HEK293 (cell line): ENCODE measurements at regions not wholly inside any gene's neighbourhood (a gene's known extent, or its start where the extent isn't known, plus 50 kb on each side); places are given as distances from the start of the nearest gene placed in this dataset.
"Not testable (repeated sequence)": the region's sequence is repeated elsewhere in the genome, so short reads cannot be mapped to it uniquely, and the experiment has no call there.

Experiments used
- CTCF ChIA-PET: fragments of 350-600 bp; formaldehyde crosslinking; extraction: SDS; loops from one replicate; lab custom pipeline; 2021; ENCODE audit warnings: antibody characterized with exemption; lab: Yijun Ruan, JAX
- POLR2A ChIA-PET: fragments of 300-600 bp; formaldehyde crosslinking; extraction: SDS; loops from one replicate; lab custom pipeline; 2020; ENCODE audit warnings: antibody characterized with exemption, inconsistent platforms; lab: Yijun Ruan, JAX
- H3K27ac ChIP-seq: fragments of 200-500 bp; sonication (Bioruptor generic); 2 replicates; pipeline ENCODE4 v1.5.1; 2014; ENCODE audit warnings: low read depth, low read length, control low read depth, inconsistent platforms; ENCODE audit errors: extremely low read depth
- H3K36me3 ChIP-seq, 2 experiments: fragments of 200-500 bp in 1 of 2; sonication (Bioruptor generic) in 1 of 2; 1 replicate in 1 of 2; 2 replicates in 1 of 2; pipeline ENCODE4 v1.5.1; 2014 to 2017; ENCODE audit warnings: inconsistent platforms in 2 of 2, low read length in 2 of 2; ENCODE audit not compliant: control insufficient read depth in 2 of 2, insufficient read depth in 1 of 2
- H3K4me1 ChIP-seq: fragments of 200-500 bp; sonication (Bioruptor generic); 2 replicates; pipeline ENCODE4 v1.5.1; 2014; ENCODE audit warnings: mild to moderate bottlenecking, low read length, inconsistent platforms; ENCODE audit not compliant: control insufficient read depth, insufficient read depth
- H3K4me3 ChIP-seq: 2 replicates; pipeline ENCODE4 v1.5.1; 2011; ENCODE audit warnings: low read depth, mild to moderate bottlenecking, control low read depth, low read length, moderate library complexity
- H3K9me3 ChIP-seq: fragments of 200-500 bp; sonication (Bioruptor generic); 2 replicates; pipeline ENCODE4 v1.5.1; 2014; ENCODE audit warnings: low read depth, low read length, inconsistent platforms; ENCODE audit not compliant: control insufficient read depth, insufficient read depth
- BCL11B ChIP-seq: fragments of 450-650 bp; formaldehyde crosslinking; IDR thresholded peaks from 2 replicates; pipeline ENCODE4 v1.5.1; 2016; ENCODE audit warnings: low read depth, missing biosample characterization, missing genetic modification characterization
- GLIS2 ChIP-seq: fragments of 450-650 bp; formaldehyde crosslinking; IDR thresholded peaks from 2 replicates; pipeline ENCODE4 v1.5.1; 2016; ENCODE audit warnings: missing biosample characterization, missing genetic modification characterization
- IKZF3 ChIP-seq: fragments of 450-650 bp; IDR thresholded peaks from 2 replicates; pipeline ENCODE4 v1.5.0; 2018; ENCODE audit warnings: missing biosample characterization, mild to moderate bottlenecking, missing genetic modification characterization, moderate library complexity
- KLF16 ChIP-seq: fragments of 450-650 bp; formaldehyde crosslinking; IDR thresholded peaks from 2 replicates; pipeline ENCODE4 v1.5.1; 2017; ENCODE audit warnings: missing biosample characterization, missing genetic modification characterization
- ZBTB1 ChIP-seq: fragments of 450-650 bp; formaldehyde crosslinking; IDR thresholded peaks from 2 replicates; pipeline ENCODE4 v1.5.1; 2016; ENCODE audit warnings: missing biosample characterization, missing genetic modification characterization
- ZFP3 ChIP-seq: fragments of 450-650 bp; formaldehyde crosslinking; IDR thresholded peaks from 2 replicates; pipeline ENCODE4 v1.5.1; 2016; ENCODE audit warnings: low read depth, missing biosample characterization, missing genetic modification characterization
- ZNF175 ChIP-seq: fragments of 450-650 bp; formaldehyde crosslinking; IDR thresholded peaks from 2 replicates; pipeline ENCODE4 v1.5.1; 2016; ENCODE audit warnings: missing biosample characterization, missing genetic modification characterization
- ZNF184 ChIP-seq: fragments of 450-650 bp; IDR thresholded peaks from 2 replicates; pipeline ENCODE4 v1.5.1; 2018; ENCODE audit warnings: missing biosample characterization, mild to moderate bottlenecking, missing genetic modification characterization
- ZNF292 ChIP-seq: fragments of 450-650 bp; formaldehyde crosslinking; IDR thresholded peaks from 2 replicates; pipeline ENCODE4 v1.5.1; 2016; ENCODE audit warnings: low read depth, missing biosample characterization, missing genetic modification characterization, borderline replicate concordance
- ZNF423 ChIP-seq: fragments of 450-650 bp; formaldehyde crosslinking; IDR thresholded peaks from 2 replicates; pipeline ENCODE4 v1.5.1; 2016; ENCODE audit warnings: missing biosample characterization, missing genetic modification characterization
- ZNF521 ChIP-seq: fragments of 450-650 bp; formaldehyde crosslinking; IDR thresholded peaks from 2 replicates; pipeline ENCODE4 v1.5.1; 2017; ENCODE audit warnings: missing biosample characterization, mild to moderate bottlenecking, missing genetic modification characterization
- ZNF555 ChIP-seq: fragments of 450-650 bp; formaldehyde crosslinking; conservative IDR thresholded peaks from 2 replicates; pipeline ENCODE4 v1.5.1; 2017; ENCODE audit warnings: missing biosample characterization, mild to moderate bottlenecking, missing genetic modification characterization, inconsistent platforms
- ZNF596 ChIP-seq: fragments of 450-650 bp; IDR thresholded peaks from 2 replicates; pipeline ENCODE4 v1.5.0; 2018; ENCODE audit warnings: missing biosample characterization, mild to moderate bottlenecking, missing genetic modification characterization, moderate library complexity
- ZNF654 ChIP-seq: fragments of 450-650 bp; formaldehyde crosslinking; IDR thresholded peaks from 2 replicates; pipeline ENCODE4 v1.5.1; 2016; ENCODE audit warnings: low read depth, missing biosample characterization, missing genetic modification characterization
- ZNF670 ChIP-seq: fragments of 450-650 bp; formaldehyde crosslinking; IDR thresholded peaks from 2 replicates; pipeline ENCODE4 v1.5.1; 2016; ENCODE audit warnings: missing biosample characterization, missing genetic modification characterization, low read depth
- ZNF701 ChIP-seq: fragments of 450-650 bp; formaldehyde crosslinking; IDR thresholded peaks from 2 replicates; pipeline ENCODE4 v1.5.1; 2016; ENCODE audit warnings: missing biosample characterization, missing genetic modification characterization
- TF ChIP-seq, protein P1 (sequence below): fragments of 450-650 bp; formaldehyde crosslinking; IDR thresholded peaks from 2 replicates; pipeline ENCODE4 v1.5.1; 2016; ENCODE audit warnings: missing biosample characterization, missing genetic modification characterization
- TF ChIP-seq, protein P2 (sequence below): fragments of 450-650 bp; formaldehyde crosslinking; IDR thresholded peaks from 2 replicates; pipeline ENCODE4 v1.5.1; 2016; ENCODE audit warnings: missing biosample characterization, missing genetic modification characterization
- TF ChIP-seq, protein P3 (sequence below): fragments of 450-650 bp; formaldehyde crosslinking; IDR thresholded peaks from 2 replicates; pipeline ENCODE4 v1.5.1; 2017; ENCODE audit warnings: missing biosample characterization, mild to moderate bottlenecking, missing genetic modification characterization, moderate library complexity
- TF ChIP-seq, protein P4 (sequence below): fragments of 450-650 bp; formaldehyde crosslinking; IDR thresholded peaks from 2 replicates; pipeline ENCODE4 v1.5.1; 2016; ENCODE audit warnings: missing biosample characterization, missing genetic modification characterization, borderline replicate concordance

DNA sequence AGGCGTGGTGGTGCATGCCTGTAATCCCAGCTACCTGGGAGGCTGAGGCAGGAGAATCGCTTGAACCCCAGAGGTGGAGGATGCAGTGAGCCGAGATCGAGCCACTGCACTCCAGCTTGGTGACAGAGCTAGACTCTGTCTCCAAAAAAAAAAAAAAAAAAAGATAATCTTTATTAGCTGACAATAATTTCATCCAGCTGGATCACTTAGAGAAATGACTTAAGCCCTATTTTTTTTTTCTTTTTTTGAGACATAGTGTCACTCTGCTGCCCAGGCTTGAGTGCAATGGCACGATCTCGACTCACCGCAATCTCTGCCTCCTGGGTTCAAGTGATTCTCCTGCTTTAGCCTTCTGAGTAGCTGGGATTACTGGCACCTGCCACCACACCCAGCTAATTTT lies 51.6 kb upstream of the MAP4K4 start:
- CTCF ChIA-PET, H3K36me3 ChIP-seq, H3K27ac ChIP-seq, H3K4me3 ChIP-seq, H3K9me3 ChIP-seq, H3K4me1 ChIP-seq, POLR2A ChIA-PET: not testable (repeated sequence)

DNA sequence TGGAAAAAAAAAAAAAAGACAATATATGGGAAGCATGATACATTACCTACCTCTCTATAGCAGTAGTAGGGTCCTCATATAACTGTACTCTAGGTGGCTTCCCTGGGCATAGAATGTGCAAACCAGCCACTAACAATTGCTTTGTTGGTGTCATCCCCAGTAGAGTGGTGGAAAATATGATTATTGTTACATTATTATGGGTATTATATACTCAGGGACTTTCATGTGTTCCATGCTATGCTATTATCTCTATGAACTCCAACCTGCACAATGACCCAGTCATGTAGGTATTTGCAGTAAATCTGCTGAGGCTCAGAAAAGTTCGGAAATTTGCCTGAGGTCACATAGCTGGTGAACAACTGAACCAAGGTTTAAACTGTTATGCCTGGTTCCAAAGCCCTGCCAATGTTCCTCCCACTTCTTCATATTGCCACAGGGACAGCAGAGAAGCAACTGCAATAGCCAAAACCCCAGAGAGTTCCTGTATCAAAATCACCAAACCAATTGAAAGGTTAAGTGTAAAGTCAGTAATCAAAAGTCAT lies 52.6 kb upstream of the MAP4K4 start:
- ChIA-PET CTCF (interaction anchor here (0.6 kb wide), 1 partner anchor 256 kb away, joined by 3 read pairs; no protein-coding TSS in a partner anchor), POLR2A (no interaction called here)
- Histone ChIP-seq H3K27ac (no peak overlapping the region), H3K4me1 (no peaks in the 10 kb centered on the region), H3K36me3 (no peaks in the 10 kb centered on the region), H3K4me3 (no peak overlapping the region), H3K9me3 (no peaks in the 10 kb centered on the region)
- TF ChIP-seq ZNF596 (tag by site-specific recombination) (no peak), ZBTB1 (tag by site-specific recombination) (no peak), ZNF423 (tag by site-specific recombination) (no peak), ZNF654 (tag by site-specific recombination) (no peak), ZFP3 (tag by site-specific recombination) (no peak), ZNF292 (tag by site-specific recombination) (no peak), KLF16 (no peak), ZNF184 (tag by site-specific recombination) (no peak), ZNF521 (tag by site-specific recombination) (no peak), IKZF3 (tag by site-specific recombination) (no peak), ZNF555 (tag by site-specific recombination) (no peak), ZNF175 (tag by site-specific recombination) (no peak), BCL11B (tag by site-specific recombination) (no peak), ZNF670 (tag by site-specific recombination) (no peak), ZNF701 (no peak), GLIS2 (no peak)
- TF ChIP-seq, protein P1, sequence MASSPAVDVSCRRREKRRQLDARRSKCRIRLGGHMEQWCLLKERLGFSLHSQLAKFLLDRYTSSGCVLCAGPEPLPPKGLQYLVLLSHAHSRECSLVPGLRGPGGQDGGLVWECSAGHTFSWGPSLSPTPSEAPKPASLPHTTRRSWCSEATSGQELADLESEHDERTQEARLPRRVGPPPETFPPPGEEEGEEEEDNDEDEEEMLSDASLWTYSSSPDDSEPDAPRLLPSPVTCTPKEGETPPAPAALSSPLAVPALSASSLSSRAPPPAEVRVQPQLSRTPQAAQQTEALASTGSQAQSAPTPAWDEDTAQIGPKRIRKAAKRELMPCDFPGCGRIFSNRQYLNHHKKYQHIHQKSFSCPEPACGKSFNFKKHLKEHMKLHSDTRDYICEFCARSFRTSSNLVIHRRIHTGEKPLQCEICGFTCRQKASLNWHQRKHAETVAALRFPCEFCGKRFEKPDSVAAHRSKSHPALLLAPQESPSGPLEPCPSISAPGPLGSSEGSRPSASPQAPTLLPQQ (tag by site-specific recombination), result no peak
- TF ChIP-seq, protein P2, sequence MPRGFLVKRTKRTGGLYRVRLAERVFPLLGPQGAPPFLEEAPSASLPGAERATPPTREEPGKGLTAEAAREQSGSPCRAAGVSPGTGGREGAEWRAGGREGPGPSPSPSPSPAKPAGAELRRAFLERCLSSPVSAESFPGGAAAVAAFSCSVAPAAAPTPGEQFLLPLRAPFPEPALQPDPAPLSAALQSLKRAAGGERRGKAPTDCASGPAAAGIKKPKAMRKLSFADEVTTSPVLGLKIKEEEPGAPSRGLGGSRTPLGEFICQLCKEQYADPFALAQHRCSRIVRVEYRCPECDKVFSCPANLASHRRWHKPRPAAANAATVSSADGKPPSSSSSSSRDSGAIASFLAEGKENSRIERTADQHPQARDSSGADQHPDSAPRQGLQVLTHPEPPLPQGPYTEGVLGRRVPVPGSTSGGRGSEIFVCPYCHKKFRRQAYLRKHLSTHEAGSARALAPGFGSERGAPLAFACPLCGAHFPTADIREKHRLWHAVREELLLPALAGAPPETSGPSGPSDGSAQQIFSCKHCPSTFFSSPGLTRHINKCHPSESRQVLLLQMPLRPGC, result no peak
- TF ChIP-seq, protein P3, sequence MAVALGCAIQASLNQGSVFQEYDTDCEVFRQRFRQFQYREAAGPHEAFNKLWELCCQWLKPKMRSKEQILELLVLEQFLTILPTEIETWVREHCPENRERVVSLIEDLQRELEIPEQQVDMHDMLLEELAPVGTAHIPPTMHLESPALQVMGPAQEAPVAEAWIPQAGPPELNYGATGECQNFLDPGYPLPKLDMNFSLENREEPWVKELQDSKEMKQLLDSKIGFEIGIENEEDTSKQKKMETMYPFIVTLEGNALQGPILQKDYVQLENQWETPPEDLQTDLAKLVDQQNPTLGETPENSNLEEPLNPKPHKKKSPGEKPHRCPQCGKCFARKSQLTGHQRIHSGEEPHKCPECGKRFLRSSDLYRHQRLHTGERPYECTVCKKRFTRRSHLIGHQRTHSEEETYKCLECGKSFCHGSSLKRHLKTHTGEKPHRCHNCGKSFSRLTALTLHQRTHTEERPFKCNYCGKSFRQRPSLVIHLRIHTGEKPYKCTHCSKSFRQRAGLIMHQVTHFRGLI (tag by site-specific recombination), result no peak
- TF ChIP-seq, protein P4, sequence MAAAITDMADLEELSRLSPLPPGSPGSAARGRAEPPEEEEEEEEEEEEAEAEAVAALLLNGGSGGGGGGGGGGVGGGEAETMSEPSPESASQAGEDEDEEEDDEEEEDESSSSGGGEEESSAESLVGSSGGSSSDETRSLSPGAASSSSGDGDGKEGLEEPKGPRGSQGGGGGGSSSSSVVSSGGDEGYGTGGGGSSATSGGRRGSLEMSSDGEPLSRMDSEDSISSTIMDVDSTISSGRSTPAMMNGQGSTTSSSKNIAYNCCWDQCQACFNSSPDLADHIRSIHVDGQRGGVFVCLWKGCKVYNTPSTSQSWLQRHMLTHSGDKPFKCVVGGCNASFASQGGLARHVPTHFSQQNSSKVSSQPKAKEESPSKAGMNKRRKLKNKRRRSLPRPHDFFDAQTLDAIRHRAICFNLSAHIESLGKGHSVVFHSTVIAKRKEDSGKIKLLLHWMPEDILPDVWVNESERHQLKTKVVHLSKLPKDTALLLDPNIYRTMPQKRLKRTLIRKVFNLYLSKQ, result no peak
